Central memory CD8-positive, alpha-beta T cell (primary cell): ENCODE measurements at regions not wholly inside any gene's neighbourhood (a gene's known extent, or its start where the extent isn't known, plus 50 kb on each side); places are given as distances from the start of the nearest gene placed in this dataset.
"Not testable (repeated sequence)": the region's sequence is repeated elsewhere in the genome, so short reads cannot be mapped to it uniquely, and the experiment has no call there.

Experiments
- ATAC-seq: fragments of 150-1000 bp; cut with Tn5 transposase; replicated peaks from 2 replicates; pipeline ENCODE4 v1.10.0; 2022; ENCODE audit warnings: mild to moderate bottlenecking, moderate FRiP score, moderate number of reproducible peaks; ENCODE audit not compliant: poor library complexity, severe bottlenecking; ENCODE audit errors: extremely low read depth
- DNase-seq, 2 donors: peaks; one replicate each; pipeline ENCODE4 v3.0.0; 2021; ENCODE audit warnings: low spot score in 2 of 2
- H3K27ac Mint-ChIP-seq: one replicate; pipeline ENCODE4 v1.8.0; 2022; ENCODE audit warnings: low read depth, mild to moderate bottlenecking, moderate library complexity, mixed read lengths
- H3K27me3 Mint-ChIP-seq: one replicate; pipeline ENCODE4 v1.8.0; 2022; ENCODE audit warnings: mixed read lengths
- H3K36me3 Mint-ChIP-seq: one replicate; pipeline ENCODE4 v1.8.0; 2022; ENCODE audit warnings: mild to moderate bottlenecking, moderate library complexity, mixed read lengths; ENCODE audit not compliant: insufficient read depth
- H3K4me1 Mint-ChIP-seq: one replicate; pipeline ENCODE4 v1.8.0; 2022; ENCODE audit warnings: mixed read lengths
- H3K4me3 Mint-ChIP-seq: one replicate; pipeline ENCODE4 v1.8.0; 2022; ENCODE audit warnings: mild to moderate bottlenecking, moderate library complexity, mixed read lengths
- H3K9me3 Mint-ChIP-seq: one replicate; pipeline ENCODE4 v1.8.0; 2022; ENCODE audit warnings: mixed read lengths

DNA sequence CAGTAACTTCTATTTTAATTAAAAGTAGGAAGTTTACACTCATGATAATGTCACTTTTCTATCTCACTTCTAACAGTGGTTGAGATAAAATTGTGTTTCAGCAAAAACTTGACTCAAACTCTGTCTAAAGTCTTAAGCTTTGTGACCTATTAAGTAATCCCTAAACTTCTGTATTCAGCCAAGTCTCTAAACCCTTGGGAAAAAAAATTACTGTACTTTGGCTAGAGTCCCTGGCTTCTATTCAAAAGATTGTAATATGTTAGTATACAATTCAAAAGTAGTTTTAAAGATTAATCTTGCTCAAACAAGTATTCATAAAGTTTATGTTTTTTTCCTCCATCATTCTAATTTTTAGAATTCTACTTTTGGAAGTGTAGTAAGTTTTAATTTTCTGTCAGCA is 1248.8 kb downstream of the UQCRFS1 start:
- H3K9me3 Mint-ChIP-seq = no peaks in the 10 kb centered on the region
- H3K4me3 Mint-ChIP-seq = no peak overlapping the region
- ATAC-seq (no peak), DNase-seq (no peak)
- peaks cover 12% of the 10 kb centered on the region for H3K27me3 Mint-ChIP-seq
- H3K27ac Mint-ChIP-seq = no peak overlapping the region
- no peaks in the 10 kb centered on the region for H3K4me1 Mint-ChIP-seq
- no peaks in the 10 kb centered on the region for H3K36me3 Mint-ChIP-seq

DNA sequence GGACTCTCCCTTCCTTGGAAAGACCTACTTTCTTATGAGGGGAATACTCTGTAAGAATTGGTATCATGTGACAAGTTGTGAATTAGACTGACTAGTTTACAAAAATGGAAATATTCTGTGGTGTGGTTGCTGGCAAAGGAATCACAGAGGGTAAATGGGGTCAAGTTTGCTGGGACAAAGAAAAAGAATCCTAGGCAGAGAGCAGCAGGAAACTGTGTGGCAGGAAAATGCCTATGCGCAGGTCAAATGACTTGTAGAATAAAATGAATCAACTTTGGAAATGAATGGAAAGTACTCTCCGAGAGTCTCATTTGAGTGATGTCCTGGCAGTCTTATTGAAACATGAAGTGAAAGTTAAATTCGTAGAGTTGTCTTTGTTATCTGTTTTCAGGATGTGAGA is 1250.7 kb downstream of the UQCRFS1 start:
- no peak overlapping the region for H3K4me3 Mint-ChIP-seq
- DNase-seq = no peak
- no peaks in the 10 kb centered on the region for H3K9me3 Mint-ChIP-seq
- no peaks in the 10 kb centered on the region for H3K36me3 Mint-ChIP-seq
- H3K27ac Mint-ChIP-seq = no peak overlapping the region
- ATAC-seq = no peak
- H3K4me1 Mint-ChIP-seq = no peaks in the 10 kb centered on the region
- H3K27me3 Mint-ChIP-seq = peaks cover 12% of the 10 kb centered on the region

DNA sequence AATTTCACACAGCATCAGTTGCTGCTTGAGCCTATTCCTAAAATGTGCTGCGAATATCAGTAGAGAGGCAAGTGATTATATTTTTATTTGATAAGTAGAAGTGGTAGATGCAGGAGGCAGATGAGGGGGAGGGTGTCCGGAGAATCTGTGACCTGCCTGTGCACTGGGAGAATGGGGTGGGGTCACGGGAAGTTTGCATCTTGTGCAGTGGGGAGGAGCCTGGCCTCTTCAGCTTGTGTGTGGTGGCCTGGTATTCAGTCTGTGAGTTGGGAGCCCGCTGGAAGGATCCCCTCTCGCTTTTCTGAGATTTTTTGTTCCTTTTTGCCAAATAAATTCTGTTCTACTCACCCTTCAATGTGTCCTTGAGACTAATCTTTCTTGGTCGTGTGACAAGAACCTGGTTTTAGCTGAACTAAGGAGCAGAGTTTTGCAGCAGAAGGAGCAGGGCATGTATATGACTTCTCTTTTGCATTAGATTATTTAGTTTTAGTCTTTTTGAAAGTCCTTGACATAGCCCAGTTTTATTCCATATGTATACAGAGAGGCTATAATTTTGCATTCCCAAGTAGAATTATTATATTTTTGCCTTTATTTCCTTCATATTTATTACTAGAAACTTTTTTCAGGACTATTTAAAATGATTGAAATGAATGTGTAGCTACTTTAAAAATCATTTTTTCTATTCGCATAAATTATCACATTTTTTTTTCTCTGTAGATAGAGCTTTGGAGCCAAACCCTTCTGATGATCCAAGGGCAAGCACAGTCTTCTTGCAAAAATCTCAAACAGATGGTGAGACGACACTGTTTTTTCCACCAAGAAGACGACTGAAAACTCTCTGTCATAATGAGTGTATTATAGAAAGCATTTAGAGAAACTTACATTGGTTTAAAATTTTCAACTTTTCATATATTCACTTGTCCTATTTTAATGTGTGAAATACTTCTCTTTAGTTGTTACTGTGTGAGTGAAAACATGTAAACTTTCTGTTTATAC is 1257.2 kb downstream of the UQCRFS1 start:
- DNase-seq (no peak), ATAC-seq (no peak)
- Mint-ChIP-seq H3K4me3 (no peak overlapping the region), H3K9me3 (no peaks in the 10 kb centered on the region), H3K4me1 (no peaks in the 10 kb centered on the region), H3K27me3 (peaks cover 22% of the 10 kb centered on the region), H3K27ac (no peak overlapping the region), H3K36me3 (no peaks in the 10 kb centered on the region)

DNA sequence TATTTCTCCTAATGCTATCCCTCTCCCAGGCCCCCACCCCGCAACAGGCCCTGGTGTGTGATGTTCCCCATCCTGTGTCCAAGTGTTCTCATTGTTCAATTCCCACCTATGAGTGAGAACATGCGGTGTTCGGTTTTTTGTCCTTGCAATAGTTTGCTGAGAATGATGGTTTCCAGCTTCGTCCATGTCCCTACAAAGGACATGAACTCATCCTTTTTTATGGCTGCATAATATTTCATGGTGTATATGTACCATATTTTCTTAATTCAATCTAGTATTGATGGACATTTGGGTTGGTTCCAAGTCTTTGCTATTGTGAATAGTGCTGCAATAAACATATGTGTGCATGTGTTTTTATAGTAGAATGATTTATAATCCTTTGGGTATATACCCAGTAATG is 1270.3 kb downstream of the UQCRFS1 start:
- ATAC-seq, H3K36me3 Mint-ChIP-seq, H3K27ac Mint-ChIP-seq, H3K27me3 Mint-ChIP-seq, H3K4me1 Mint-ChIP-seq, DNase-seq, H3K4me3 Mint-ChIP-seq: not testable (repeated sequence)
- peaks cover 14% of the 10 kb centered on the region for H3K9me3 Mint-ChIP-seq

DNA sequence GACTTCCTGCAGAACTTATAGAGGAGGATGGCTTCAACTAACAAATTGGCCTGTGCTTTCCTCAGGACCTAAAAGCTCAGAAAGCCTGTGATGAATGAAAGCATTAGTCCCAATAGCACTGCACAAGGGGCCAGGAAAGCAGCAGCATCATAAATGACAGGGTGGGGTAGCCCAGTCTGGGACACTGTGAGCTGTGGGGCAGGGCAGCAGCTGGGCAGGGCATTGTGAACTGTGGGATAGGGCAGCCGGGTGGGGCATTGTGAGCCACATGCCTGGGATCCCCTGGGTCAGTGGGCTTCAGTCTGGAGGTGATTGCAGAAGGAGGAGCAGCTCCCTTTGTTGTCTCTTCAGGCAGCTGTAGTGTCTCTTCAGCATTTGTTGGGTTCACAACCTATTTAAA is 1276.8 kb downstream of the UQCRFS1 start:
- Mint-ChIP-seq H3K4me1 (no peaks in the 10 kb centered on the region), H3K27ac (no peak overlapping the region), H3K27me3 (no peaks in the 10 kb centered on the region), H3K9me3 (no peaks in the 10 kb centered on the region), H3K36me3 (no peaks in the 10 kb centered on the region), H3K4me3 (no peak overlapping the region)
- ATAC-seq = no peak
- no peak for DNase-seq

DNA sequence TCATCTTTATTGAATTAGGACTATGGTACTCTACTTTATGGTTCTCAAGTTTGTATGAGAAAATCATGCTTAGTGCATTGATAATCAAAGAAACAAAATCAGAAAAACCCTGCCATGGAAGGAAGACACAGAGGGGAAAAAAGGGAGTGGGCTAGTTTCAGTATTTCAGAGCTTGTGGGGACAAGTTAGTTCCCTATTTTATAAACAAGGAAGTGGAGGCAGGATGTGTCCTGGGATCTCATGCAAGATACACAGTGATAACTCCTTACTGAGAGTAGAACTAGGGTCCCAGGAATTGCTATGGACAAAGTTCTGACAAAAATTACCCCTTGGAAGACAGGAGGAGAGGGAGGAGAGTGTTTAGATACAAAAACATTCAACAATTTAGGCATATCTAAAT is 1277.3 kb downstream of the UQCRFS1 start:
- Mint-ChIP-seq H3K4me1 (no peaks in the 10 kb centered on the region), H3K36me3 (no peaks in the 10 kb centered on the region), H3K27ac (no peak overlapping the region), H3K27me3 (no peaks in the 10 kb centered on the region), H3K9me3 (no peaks in the 10 kb centered on the region), H3K4me3 (no peak overlapping the region)
- ATAC-seq = no peak
- DNase-seq = no peak

DNA sequence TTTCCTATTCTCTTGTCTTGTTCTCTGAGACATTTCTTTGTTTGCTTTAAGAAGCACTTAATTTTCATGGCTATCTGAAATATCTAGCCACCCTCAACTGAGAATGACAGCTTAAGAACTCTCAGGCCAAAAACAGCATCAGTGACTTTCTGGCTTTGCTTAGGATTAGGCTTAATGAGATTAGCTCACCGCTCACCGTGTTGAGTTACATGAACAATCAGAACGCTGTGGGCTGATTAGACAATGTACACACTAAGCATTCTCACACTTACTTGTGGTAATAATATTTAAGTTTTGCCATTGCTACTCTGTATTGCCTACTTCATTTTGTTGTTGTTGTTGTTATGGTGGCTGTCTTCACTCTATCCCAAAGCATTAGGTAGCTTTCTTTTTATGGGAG is 1283.6 kb downstream of the UQCRFS1 start:
- H3K9me3 Mint-ChIP-seq = no peaks in the 10 kb centered on the region
- H3K4me1 Mint-ChIP-seq = no peaks in the 10 kb centered on the region
- H3K4me3 Mint-ChIP-seq = no peak overlapping the region
- H3K27me3 Mint-ChIP-seq = no peaks in the 10 kb centered on the region
- H3K36me3 Mint-ChIP-seq = no peaks in the 10 kb centered on the region
- no peak overlapping the region for H3K27ac Mint-ChIP-seq
- ATAC-seq (no peak), DNase-seq (no peak)

DNA sequence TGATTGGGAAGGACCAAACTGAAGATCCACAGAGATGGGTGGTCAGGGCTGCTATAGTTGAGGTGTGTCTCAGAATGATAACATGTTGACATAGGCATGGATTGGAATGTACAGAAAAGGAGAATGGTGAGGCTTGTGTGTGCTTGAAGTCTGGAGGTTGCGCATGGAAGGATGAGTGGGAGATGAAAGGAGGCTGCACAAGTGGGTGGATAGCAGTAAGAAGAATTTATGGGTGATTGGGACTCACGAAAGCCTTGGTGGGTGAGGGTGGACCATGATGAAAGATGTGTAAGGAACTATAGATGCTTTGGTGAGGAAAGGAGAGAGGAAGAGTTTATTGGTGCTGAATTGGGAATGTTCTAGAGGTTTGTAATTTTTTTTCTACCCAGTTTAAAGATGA is 1287.7 kb downstream of the UQCRFS1 start:
- H3K27me3 Mint-ChIP-seq = no peaks in the 10 kb centered on the region
- ATAC-seq (no peak), DNase-seq (no peak)
- H3K9me3 Mint-ChIP-seq = no peaks in the 10 kb centered on the region
- no peak overlapping the region for H3K4me3 Mint-ChIP-seq
- no peaks in the 10 kb centered on the region for H3K4me1 Mint-ChIP-seq
- H3K27ac Mint-ChIP-seq = no peak overlapping the region
- H3K36me3 Mint-ChIP-seq = no peaks in the 10 kb centered on the region

DNA sequence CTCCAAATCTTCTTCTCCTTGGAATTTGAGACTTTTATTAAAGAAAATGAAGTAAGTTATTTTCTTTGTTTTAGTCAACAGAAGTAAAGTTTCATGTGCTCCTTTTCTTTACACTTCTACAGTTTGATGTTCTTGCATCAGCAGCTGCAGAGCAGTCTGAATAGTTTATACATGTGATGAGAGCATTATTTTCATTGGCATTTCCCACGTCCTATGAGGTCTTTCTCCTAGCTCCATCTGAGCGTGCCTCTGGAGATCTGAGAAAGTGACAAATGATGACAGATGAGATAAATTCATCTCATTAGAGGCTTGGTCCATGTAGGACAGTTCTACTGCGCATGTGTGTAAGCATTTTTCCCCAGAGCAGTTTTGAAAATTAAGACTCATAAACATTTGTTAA is 1290.0 kb downstream of the UQCRFS1 start:
- DNase-seq (no peak), ATAC-seq (no peak)
- Mint-ChIP-seq H3K4me1 (no peaks in the 10 kb centered on the region), H3K27ac (no peak overlapping the region), H3K36me3 (no peaks in the 10 kb centered on the region), H3K27me3 (peaks cover 10% of the 10 kb centered on the region), H3K4me3 (no peak overlapping the region), H3K9me3 (no peaks in the 10 kb centered on the region)

DNA sequence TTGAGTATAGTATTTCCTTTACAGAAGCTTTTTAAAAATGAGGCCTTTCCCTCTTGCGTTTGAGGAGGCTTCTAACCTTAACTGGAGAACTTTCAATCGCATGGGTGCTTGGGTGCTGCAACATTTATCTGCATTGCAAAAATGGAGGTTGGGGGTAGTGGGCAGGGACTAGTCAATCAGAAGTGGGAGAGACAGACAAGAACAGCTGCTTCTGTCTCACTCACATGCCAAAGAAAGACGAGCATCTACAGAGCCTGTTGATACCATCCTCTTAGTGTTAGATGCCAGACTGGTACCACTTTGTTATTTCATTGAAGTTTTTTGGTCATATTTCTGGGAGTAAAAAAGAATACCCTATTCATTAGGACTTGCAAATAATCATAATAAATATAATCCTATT is 1292.2 kb downstream of the UQCRFS1 start:
- Mint-ChIP-seq H3K27ac (no peak overlapping the region), H3K4me3 (no peak overlapping the region), H3K27me3 (peaks cover 12% of the 10 kb centered on the region), H3K9me3 (no peaks in the 10 kb centered on the region), H3K4me1 (no peaks in the 10 kb centered on the region), H3K36me3 (no peaks in the 10 kb centered on the region)
- ATAC-seq = no peak
- DNase-seq = no peak

DNA sequence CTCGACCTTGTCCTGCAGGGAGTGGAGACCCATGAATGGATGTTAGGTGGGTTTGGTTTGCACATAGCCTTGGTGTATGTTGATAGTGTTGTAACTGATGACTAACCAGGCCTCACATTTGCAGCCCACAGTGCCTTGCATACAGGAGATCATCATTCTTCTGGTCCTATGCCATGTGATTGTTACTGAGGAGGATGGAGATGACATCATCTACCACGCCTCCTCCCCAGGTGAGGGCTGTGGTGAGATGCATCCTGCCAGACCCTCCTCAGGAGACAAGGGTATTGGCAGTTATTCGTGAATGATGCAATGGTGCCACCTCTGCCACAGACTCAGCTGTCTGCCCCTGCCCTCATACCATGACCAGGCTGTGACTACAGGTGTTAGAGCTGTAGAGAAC is 1294.1 kb downstream of the UQCRFS1 start:
- Mint-ChIP-seq H3K27me3 (peaks cover 12% of the 10 kb centered on the region), H3K36me3 (no peaks in the 10 kb centered on the region)
- ATAC-seq = no peak

DNA sequence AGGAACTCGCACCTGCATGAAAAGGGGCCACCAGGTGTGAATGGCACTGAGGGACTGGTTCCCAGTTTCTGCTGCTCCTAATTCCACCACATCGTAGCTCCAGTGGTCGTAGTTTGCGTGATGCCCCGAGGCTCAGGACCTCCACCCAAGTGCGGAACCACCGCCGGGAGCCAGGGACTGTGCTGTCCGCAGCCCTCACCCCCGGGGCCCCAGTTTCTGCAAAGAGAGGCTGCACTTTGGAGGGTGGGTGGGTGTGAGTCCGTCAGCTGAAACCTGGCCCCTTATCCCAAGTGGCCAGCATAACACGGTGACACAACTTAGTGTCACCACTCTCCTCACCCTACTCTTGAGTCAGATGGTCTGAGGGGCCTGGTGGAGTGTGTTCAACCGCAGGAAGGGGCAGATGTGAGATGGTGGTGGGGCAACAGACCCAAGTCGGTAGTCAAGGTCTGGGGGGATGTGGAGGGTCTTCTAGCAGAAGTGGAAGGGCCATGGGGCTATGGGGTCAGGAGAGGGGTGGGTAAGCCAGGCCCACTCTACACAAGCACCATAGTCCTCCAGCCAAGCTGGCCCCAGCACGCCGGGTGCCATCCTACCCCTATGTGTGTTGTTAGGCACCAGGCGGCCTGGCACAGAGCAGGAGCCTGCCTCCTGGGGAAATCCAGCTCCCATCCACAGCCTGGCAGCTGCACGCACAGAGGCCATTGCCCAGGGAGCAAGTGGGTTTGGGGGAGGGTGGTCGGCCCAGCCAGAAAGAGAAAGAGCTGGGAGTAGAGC is 1301.6 kb downstream of the UQCRFS1 start:
- Mint-ChIP-seq H3K27me3 (no peaks in the 10 kb centered on the region), H3K27ac (no peak overlapping the region), H3K4me3 (no peak overlapping the region), H3K4me1 (no peaks in the 10 kb centered on the region), H3K9me3 (no peaks in the 10 kb centered on the region), H3K36me3 (no peaks in the 10 kb centered on the region)
- DNase-seq (no peak), ATAC-seq (no peak)

More for the DNA sequence above, 1294.1 kb downstream of the UQCRFS1 start:
- H3K4me3 Mint-ChIP-seq = no peak overlapping the region
- H3K4me1 Mint-ChIP-seq = no peaks in the 10 kb centered on the region
- no peaks in the 10 kb centered on the region for H3K9me3 Mint-ChIP-seq
- H3K27ac Mint-ChIP-seq = no peak overlapping the region
- DNase-seq = no peak

DNA sequence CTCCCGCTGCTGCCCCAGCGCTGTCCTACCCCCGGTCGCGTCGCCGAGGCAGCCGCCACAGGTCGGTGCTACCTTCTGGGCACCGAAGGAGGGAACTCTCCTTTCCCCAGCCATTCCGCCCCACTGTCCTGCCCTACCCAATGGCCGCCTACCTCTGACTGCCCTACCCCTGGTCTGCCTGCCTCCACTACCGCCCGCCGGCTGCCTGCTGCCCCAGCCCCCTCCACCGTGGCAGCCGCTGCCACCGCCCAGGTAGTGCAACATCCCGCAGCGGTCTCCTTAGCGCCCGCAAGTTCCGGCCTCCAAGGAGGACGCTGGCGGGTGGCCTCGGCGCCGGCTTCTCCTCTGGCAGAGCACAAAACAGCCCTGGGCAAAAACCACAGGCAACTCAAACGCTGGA is 1303.1 kb downstream of the UQCRFS1 start:
- Mint-ChIP-seq H3K9me3 (no peaks in the 10 kb centered on the region), H3K4me3 (no peak overlapping the region), H3K36me3 (no peaks in the 10 kb centered on the region), H3K27me3 (no peaks in the 10 kb centered on the region), H3K4me1 (no peaks in the 10 kb centered on the region), H3K27ac (no peak overlapping the region)
- DNase-seq (no peak), ATAC-seq (no peak)
